Inflammatory macrophage treated with lipopolysaccharide for 4 hours (primary cell): ENCODE measurements at regions not wholly inside any gene's neighbourhood (a gene's known extent, or its start where the extent isn't known, plus 50 kb on each side); places are given as distances from the start of the nearest gene placed in this dataset.
"Not testable (repeated sequence)": the region's sequence is repeated elsewhere in the genome, so short reads cannot be mapped to it uniquely, and the experiment has no call there.

ENCODE experiments used
- DNase-seq: peaks from one replicate; pipeline ENCODE4 v3.0.0-alpha.2; 2020

DNA sequence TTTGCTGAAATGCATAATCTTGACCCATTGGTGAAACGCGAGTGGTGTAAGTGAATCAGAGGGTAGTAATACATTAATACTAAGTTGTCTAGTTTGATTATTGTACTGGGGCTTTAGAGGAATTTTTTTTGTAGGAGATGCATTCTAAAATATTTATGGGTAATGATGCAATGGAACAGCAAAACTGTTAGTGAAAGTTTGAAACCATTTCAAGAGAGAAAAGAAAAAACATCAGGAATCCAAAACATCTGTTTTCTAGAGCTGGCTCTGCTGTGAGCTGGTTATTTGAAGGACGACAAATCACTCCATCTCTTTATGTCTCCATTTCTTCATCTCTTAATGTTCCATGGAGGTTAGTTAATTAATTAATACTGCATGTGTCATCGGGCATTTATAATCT, 351.9 kb upstream of the FAT1 start:
- no peak for DNase-seq

DNA sequence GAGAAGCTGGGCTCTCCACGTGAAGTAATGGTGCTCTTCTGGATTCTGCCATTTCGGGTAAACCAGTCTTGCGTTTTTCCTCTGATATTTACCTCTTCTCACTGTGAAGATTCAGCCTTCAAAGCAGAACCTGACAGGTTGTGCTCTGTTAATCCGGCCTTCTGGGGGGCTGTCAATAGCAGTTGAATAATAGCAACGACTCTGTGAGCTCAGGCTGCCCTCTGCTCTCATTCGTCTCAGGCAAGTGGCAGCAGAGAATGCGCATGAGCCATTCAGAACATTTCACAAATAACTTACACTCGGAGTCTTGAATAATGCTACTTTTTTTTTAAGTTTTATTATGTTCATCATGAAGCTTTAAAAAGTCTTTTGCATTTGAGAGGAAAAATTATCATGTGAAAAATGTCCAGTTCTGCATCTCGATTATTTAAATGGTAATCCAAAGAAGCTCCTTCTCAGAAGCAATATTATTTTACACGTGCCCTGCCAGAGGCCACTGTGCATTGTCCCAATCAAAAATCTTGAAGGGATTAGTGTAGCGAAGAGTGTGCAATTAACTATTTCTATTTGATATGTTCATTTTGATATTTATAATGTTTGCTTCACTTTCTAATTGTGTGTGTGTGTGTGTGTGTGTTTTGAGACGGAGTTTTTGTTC, 354.2 kb upstream of the FAT1 start:
- no peak for DNase-seq

DNA sequence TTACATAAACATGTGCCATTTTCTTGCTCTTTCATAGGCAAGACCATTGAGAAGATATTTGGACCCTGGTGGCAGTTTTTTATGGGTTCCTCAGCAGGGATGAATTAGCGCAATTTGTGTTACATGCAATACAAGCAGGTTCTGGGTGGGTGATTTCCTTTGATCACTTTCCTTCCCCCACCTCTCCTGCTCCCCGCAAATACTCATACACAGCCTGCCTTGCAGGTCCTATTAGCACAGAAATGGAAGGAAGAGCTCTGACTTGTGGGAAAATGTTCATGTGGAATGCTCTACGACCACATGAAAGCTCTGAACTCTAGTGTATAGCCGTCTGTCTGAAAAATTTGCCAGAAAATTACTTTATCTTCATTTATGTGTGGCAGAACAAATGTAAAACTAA, 361.0 kb upstream of the FAT1 start:
- DNase-seq = no peak

DNA sequence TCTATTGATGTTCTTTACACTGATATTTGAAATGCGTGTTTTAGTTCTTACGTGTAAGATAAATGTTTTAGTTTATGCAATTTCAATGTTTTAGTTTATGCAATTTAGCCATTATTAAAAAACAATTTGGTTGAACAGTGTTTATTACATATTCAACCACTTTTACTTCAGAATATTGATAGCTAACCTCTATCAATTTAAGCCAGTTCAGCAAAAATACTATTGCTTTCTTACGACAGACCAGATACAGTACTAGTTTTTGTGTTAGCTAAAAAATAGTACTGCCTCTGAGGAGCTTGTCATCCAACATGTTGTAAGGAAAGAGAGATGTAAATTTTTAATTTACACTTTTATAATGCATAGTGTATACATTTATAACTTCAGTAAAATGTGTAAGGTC, 361.7 kb upstream of the FAT1 start:
- DNase-seq = no peak

DNA sequence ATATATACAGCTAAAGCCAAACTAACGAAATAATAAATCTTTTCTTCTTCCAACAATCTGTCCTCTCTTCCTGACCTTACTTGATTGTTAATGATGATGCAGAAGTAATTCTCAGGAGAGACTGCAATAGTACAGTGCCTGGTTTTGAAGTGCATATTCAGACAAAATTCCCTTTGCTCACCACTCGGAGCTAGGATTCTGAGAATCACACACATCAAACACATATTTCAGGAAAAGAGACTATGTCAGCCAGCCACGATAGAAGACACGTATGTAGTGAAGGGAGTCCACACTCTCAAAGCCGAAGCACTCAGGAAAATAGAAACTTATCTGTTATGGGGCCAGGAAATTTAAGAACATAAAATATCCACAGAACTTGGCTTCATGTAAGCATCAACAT, 362.5 kb upstream of the FAT1 start:
- no peak for DNase-seq

DNA sequence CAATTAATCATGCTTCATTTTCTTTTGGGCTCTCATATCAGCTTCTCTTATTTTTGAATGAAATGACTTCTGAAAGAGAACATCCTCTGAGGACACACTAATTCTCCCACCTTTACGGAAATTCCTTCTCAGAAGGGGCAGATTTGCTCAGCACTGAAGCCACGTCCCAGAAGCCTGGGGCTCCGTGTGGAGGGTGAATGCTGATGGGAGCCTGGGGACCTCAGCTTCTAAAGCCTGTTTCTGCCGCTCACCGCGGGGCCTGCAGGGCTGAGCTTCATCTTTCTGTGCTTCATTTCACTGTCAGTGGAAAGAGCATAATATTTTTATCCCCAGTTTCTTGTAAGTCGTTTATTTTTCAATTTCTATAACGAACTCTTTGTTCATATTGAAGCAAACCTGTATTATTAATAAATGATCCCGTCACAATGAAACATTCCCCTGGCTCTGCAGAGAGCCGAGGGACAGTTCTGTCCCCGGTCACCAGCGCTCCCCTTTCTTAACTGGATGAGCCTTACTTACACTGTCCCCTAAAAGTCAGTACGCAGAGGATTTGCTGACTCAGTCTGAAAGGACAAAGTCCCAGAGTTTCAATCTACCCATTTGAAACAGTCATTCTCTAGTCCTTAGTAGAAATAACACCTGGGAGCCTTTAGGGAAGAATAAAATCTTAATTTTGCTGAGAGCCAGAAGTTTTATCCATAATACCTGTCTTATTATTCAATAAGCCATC, 364.6 kb upstream of the FAT1 start:
- no peak for DNase-seq

DNA sequence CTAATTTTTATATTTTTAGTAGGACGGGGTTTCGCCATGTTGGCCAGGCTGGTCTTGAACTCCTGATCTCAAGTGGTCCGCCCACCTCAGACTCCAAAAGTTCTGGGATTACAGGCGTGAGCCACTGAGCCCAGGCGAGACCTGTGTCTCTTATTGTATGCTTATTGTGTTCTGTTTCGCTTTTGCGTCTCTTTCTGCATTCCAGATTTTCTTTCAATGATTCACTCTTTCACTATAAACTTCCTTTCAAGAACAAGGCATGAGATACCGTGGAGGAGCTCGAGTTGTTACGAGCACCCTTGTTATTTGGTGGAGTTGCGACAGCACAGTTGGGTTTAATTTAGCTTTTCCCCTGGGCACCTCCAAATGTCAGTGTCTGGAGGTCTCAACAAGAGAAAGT, 366.7 kb upstream of the FAT1 start:
- no peak for DNase-seq

DNA sequence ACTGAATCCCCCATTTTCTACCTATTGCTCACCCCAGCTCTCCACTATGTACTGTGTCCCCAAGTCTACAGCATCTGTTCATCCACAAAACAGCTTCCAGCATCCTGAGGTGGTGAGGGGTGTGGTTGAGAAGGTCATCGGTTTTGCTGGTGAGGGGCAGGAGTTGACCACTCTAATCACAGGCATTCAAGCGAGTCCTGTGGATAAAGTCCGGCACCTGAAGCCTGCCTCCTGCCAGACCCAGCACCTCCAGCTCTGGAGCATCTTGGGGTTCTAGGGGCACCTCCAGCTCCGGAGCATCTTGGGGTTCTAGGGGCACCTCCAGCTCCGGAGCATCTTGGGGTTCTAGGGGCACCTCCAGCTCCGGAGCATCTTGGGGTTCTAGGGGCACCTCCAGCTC, 367.2 kb upstream of the FAT1 start:
- DNase-seq = not testable (repeated sequence)

DNA sequence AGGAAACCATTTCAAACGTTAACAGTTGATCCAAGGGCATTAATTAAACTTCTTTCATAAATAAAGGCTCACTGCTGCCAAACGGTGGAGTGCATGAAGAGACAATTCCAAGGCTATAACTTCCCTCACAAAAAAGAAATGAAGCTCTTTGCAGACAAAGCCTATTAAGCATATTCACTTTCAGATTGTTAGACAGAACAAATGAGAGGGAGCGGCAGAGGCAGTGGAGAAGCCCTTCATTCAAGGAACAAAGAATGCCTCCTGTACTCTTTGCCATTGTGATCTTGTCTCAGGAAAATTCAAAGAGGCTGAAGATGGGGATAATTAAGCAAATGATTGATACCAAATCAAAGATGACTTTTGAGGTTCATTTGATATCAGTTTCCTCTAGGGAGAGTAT, 370.5 kb upstream of the FAT1 start:
- no peak for DNase-seq

DNA sequence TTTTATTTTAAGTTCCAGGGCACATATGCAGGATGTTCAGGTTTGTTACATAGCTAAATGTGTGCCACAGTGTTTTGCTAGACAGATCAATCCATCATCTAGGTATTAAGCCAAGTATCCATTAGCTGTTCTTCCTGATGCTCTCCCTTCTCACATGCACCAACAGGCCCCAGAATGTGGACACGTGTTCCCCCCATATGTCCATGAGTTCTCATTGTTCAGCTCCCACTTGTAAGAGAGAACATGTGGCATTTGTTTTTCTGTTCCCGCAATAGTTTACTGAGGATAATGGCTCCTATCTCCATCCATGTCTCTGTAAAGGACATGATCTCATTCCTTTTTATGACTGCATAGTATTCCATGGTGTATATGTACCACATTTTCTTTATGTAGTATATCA, 374.8 kb upstream of the FAT1 start:
- no peak for DNase-seq

DNA sequence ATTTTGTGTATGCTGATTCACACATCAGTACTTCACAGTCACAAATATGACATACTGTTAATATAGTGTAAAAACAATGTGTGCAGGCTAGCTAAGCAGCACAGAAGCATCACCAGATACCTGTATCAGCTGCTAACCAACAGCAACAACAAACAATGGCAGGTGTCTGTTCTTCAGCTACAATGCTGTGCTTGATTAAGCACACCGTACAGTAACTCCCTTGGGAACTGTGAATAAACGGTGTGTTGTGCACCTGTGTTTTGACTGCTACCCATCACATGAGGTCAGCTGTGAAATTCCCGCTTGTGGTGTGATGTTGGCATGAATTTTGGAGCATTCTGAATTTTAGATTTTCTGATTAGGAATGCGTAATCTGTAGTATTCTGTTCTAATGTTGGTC, 379.7 kb upstream of the FAT1 start:
- DNase-seq = no peak

DNA sequence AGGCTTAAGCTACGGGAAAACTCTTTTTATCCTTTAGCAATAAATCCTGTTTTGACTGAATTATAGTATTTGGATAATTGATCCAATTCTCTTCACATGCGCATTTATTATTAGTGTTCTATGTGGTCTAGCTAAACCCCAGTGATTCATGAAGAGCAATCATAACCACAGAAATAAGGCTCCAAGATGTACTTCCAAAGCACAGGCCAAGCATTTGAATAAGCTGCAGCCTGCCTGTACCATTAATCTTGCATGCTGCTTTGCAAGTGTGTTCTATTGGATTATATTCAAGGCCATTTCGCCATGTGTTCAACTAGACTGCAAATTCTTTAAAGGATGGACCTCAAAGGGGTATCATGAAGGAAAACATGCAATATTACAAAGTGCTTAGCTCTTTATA, 385.2 kb upstream of the FAT1 start:
- DNase-seq = no peak

DNA sequence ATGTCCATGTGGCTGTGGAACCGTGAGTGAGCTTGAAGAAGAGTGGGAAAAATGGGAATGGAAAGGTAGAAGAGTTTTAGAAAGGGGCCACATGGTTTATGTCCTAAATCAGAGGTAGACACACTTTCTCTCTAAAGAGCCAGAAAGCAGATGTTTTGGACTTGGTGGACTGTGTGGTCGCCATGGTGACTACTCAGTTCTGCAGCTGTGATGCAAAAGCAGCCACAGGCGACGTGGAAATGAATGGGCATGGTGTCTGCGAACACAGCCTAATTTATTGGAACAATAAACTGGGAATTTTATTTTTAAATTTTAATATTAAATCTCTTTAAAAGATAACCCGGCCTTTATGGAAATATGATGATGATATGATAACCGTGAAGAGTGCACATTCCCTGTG, 386.0 kb upstream of the FAT1 start:
- DNase-seq = no peak

DNA sequence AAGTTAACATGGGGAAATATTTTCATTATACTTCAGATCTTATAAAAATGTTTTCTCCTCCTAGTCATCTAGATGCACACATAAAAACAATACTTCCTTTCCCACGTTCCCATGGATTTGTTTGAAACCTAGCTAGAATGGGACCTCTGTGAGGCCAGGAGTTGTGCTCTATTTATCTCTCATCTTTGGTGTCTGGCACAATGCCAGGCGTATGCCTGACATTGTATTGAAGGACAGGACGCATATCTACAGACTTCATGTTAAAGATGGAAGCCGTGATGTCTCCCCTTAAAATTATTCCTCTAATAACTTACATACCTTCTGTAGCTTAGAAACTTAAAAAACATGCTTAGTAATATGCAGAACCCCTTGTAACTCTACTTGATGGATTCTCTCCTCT, 394.5 kb upstream of the FAT1 start:
- DNase-seq = no peak

DNA sequence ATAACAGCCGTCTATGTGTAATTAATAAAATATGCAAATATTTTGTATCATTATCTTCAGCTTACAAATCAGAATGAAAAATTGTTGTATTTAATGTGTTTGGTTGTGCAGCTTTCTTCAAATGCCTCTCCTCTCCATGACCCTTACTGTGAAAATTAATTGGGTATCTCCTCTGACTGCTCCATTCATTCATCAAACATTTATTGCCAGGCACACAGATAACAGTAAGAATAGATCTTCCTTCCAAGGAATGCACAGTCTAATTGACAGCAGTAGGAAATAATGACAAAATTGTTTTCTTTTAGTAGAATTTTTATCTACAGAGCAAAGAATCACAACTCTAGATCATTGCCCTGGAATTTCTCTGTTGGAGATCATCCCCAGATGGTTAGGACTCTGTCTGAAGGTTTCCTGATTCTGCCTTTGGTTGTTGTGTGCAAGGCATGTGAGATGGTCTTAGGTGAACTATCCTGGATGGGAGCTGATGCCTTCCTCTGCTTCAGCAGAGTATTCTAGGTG, 395.0 kb upstream of the FAT1 start:
- DNase-seq = no peak

DNA sequence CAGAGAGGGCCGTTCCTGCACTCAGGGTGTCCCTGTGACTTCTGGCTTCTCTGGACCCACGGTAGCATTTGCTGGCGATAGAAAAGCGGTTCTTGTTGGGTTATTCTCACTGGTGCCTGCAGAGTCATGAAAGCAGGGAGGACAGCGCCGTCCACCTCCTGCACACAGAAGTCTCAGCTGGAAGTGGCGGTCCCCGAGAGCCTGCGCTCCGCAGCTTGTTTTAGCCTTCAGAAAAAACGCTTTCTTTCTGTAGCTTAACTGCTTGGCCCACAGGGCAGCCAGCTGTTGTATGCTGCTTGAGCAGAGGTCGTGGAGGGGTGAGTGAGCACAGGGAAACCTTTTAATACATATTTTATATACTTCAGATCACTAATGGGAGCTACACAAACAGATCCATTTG, 400.7 kb upstream of the FAT1 start:
- no peak for DNase-seq

DNA sequence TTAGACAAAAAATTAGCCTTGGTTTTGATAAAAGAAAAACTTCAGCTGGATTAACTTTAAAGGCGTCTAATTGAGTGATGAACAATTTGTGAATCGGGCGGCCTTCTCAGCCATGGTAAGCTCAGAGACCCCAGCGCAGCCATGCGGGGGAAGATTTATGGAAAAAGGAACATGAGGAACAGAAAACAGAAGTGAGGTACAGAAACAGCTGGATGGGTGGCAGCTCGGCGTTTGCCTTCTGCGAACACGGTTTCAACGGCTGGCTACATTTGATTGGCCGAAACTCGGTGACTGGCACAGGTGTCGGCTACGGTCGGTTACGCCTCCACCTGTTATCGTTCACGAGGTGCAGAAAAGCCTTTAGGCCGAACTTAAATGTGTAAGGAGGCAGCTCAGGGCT, 401.4 kb upstream of the FAT1 start:
- DNase-seq = no peak

DNA sequence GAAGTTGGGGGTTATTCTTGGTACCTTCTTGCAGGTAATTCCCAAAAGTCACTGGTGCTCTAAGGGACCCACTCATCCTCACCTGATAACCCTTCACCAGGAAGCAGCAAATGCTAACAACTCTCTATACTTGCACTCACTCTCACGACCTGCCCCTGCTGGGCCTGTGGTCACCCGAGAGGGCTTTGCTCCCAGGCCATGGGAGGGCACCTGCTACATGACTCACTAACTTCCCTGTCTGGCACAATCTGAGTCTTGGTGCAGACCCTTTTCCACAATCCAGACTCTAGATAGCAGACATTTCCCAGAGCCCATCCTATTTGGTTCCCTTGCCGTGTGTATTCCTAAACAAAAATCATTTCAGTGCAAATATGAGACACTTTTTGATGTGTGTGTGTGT, 403.8 kb upstream of the FAT1 start:
- no peak for DNase-seq

DNA sequence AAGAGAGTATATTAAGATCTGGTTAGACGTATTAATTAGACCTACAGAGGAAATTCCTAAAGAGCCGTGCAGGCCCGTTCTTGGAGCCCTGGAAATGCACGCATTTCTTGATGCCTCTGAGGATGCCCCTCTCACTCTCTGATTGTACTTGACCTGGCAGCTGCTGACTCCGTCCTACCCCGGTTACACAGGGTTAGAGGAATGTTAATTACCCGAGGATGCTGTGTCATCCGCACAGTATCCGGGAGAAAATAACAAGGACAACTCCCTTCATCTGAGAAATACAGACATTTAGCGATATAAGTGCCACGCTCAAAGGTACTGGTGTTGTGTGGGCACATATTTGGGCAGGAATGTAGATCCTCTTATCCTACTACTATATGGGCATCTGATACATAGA, 404.6 kb upstream of the FAT1 start:
- no peak for DNase-seq

DNA sequence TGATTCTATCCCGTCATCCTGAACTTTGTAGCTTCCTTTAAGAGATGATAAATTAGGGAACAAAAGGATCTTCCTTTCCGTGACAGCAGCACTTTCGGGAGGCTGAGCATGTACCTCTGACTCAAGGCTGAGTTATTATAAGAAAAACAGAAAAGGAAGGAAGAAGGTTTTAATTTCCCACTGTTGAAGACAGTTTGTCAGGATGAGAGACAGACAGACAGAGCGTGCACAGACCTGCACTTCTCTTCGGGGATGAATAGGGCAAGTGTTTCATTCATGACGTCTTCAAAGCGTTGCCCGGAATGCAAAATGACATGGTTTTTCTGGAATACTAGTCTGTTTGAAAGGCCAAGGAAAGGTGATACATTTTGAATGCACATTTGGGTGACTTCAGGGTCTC, 405.3 kb upstream of the FAT1 start:
- no peak for DNase-seq

DNA sequence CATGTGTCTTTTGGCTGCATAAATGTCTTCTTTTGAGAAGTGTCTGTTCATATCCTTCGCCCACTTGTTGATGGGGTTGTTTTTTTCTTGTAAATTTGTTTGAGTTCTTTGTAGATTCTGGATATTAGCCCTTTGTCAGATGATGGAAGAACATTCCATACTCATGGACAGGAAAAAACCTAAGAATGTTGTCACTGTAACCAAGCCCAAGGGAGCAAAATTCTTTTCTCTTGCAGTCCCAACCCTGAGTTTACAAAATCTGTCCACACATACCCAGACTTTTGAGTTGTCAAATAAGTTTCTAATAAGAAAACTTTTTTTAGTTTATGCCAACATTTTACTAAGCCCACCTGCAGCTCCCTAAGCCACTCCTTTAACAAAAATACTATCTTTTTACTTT, 408.2 kb upstream of the FAT1 start:
- DNase-seq = not testable (repeated sequence)

DNA sequence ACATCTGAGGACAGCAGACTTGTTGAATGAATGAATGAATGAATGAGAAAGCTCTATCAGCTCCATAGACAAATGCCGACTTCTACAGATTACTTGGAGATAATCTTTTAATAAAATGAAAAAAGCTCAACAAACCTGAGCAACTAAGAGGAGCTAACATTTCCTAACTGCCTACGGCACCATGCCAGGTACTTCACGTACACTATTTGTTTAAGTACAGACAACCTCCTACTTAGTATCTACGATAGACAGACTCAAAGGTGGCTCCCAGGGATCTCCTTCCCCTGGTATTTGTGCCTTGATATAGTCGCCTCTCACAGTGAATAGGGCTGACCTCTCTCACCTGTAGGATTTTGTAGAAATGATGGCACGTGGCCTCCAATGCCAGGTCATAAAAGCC, 412.2 kb upstream of the FAT1 start:
- no peak for DNase-seq

DNA sequence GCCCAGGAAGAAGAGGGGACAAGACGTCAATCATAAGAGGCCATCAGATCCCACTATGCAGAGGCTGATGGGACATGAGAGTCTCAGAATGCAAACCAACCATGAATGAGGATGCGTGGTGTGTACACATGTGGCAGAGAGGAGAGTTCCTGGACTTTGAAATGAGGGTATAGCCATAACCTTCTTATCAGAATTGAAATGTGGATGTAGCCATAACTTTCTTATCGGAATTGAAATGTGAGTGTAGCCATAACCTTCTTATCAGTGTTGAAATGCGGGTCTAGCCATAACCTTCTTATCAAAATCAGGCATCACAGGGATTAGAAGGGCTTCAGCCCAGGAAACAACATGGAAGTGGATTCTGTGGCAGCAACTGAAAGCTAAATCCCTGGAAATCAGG, 415.5 kb upstream of the FAT1 start:
- DNase-seq = no peak

DNA sequence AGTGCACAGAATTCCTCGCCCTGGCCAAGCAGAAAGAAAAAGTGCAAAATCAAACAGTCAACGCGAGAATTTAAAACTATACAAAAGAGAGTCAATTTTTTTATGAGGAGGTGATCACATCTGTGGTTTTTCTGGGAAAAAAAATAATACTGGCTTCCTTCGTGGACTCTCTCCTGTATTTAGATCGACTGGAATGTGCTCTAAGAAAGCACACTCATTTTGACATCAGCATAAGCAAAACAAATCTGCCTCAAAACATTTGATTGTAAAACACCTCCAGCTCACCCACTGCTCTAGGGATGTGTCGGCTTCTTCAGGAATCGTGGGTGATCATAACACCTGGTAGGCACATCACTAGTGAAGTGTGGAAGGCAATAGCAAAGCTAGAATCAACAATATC, 417.4 kb upstream of the FAT1 start:
- DNase-seq = no peak
